ENCODE measurements at regions not wholly inside any gene's neighbourhood (a gene's known extent, or its start where the extent isn't known, plus 50 kb on each side); places are given as distances from the start of the nearest gene placed in this dataset.

GRCh38 chr3:18886331-18886730 lies 262.0 kb upstream of the KCNH8 start:
- DNase-seq (ENCODE audit: low read depth in 1 of 2, low spot score in 1 of 2) = no peak

- no peak for DNase-seq (ENCODE audit: low read depth in 1 of 2, low spot score in 1 of 2)
Measured at GRCh38 chr3:18885612-18886011, 262.7 kb upstream of the KCNH8 start.

DNA sequence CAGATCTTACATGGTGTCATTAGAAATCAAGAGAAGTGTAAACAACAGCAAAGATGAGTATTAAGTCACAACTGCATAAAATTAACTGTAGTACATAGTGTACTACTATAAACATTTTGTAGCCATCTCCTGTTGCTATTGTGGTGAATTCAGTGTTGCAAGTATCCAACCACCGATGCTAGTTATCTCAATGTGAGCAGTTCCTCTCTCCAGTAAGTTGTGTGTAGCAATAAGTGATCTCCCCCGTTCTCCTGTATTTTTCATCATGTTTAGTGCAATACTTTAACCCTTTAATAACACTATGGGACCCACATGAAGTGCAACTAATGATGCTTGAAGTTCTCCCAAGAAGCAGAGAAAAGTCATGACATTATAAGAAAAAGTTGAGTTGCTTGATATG lies 264.7 kb upstream of the KCNH8 start:
- DNase-seq (ENCODE audit: low read depth in 1 of 2, low spot score in 1 of 2) = no peak

- no peak for DNase-seq (ENCODE audit: low read depth in 1 of 2, low spot score in 1 of 2)
Measured at GRCh38 chr3:18880691-18881090, 267.6 kb upstream of the KCNH8 start.

- no peak for DNase-seq (ENCODE audit: low read depth in 1 of 2, low spot score in 1 of 2)
Measured at GRCh38 chr3:18872466-18872865, 275.8 kb upstream of the KCNH8 start.

- no peak for DNase-seq (ENCODE audit: low read depth in 1 of 2, low spot score in 1 of 2)
Measured at GRCh38 chr3:18870642-18871041, 277.7 kb upstream of the KCNH8 start.

DNA sequence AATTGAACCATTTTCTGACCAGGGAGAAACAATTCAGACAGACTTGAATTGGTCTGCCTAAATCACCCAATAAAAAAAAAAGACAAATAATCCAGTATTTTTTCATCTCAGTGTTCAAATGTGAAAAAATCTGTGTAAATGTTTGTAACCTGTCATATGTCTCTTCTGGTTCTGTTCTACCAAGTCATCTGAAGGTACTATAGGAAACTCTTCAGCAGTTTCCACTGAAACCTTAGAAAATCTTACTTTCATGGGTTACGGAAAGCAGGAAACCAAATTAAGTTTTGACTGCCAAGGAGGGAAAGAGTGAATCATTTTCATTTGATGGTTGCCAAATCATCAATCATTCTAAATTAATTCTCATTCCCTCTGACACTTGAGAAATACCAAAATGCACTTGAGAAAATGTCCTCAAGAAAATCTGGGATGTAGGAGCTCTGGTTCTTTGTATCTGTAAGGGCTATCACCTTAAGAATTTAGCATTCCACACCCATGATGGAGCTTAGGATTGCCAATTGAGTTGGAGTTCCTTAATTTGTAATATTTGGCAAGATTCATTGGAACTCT lies 278.2 kb upstream of the KCNH8 start:
- no peak for DNase-seq (ENCODE audit: low read depth in 1 of 2, low spot score in 1 of 2)

GRCh38 chr3:18868911-18869689 lies 279.2 kb upstream of the KCNH8 start:
- DNase-seq (ENCODE audit: low read depth in 1 of 2, low spot score in 1 of 2) = no peak

DNA sequence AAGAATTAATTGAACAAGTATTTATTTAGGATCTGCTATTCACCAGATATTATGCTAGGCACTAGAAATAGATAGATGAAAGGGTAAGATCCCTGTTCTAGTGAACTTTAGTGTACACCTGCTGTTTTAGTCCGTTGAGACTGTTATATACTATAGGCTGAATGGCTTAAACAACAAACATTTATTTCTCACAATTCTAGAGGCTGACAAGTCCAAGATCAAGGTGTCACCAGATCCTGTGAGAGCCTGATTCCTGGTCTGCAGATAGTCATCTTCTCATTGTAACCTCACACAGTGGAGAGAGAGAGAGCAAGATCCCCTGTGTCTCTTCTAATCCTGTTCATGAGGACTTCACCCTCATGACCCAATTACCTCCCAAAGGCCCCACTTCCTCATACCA lies 281.4 kb upstream of the KCNH8 start:
- no peak for DNase-seq (ENCODE audit: low read depth in 1 of 2, low spot score in 1 of 2)

DNA sequence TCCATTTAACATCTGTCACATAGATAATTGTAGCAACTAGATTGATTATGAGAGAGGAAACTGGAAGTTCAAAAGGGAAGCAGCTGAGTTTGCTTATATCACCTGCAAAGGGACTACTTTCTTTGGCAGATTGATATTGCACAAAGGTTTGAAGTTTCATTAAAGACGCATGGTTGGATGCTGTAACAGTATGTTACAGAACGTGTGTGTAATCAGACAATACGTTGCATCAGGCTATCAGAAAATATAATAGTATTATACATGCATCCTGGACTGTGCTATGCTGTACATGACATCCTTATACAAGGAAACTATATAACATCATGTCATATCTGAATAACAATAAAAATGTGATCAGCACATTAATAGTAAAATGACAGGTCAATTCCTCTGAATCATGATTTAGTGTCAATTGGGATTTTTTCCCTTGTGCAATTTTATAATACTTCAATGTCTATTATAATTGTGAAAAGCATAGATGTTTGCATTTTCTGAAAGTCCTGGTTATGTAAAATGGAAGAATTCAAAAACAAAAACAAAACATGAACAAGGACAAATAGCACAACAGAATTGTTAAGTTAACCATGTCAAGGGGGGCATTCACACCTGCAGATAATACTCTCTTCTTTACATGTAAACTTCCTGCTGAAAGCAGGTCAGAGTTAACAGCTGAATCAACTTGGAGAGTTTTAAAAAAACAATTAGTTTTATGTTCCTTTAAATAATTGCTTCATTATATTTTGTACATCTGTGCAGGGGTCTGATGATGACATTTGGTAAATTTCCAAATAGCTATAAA lies 283.2 kb upstream of the KCNH8 start:
- DNase-seq (ENCODE audit: low read depth in 1 of 2, low spot score in 1 of 2) = no peak

- DNase-seq (ENCODE audit: low read depth in 1 of 2, low spot score in 1 of 2) = no peak
Measured at GRCh38 chr3:18862077-18862476, 286.2 kb upstream of the KCNH8 start.

- no peak for DNase-seq (ENCODE audit: low read depth in 1 of 2, low spot score in 1 of 2)
Measured at GRCh38 chr3:18861137-18861536, 287.2 kb upstream of the KCNH8 start.

GRCh38 chr3:18853269-18853668 lies 295.0 kb upstream of the KCNH8 start:
- DNase-seq (ENCODE audit: low read depth in 1 of 2, low spot score in 1 of 2) = no peak

DNA sequence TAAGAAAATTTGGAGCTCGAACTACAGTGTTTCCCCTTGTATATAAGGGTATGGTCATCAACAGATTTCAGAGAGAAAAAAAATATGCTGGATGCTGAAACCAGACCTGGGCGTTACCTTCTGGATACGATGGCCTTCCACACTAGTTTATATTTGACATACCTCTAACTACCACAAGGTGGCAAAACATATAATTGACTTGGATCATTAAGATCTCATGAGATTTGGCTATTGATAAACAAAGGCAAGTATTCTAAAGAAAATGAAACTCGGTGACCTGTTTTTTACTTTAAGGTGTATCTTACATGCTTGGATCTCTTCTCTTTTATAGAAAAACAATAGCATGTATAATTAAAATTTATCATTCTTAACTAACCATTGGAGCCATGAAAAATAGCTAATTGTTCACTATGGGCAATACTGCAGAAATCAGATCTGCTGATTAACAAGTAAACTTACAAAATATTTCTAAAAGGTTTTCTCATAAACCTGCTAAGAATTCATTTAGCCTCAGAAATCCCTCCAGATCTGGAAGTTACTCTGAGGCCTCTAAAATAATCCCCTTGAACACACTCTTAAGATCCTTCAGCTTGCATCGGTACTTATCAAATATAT lies 300.6 kb upstream of the KCNH8 start:
- DNase-seq (ENCODE audit: low read depth in 1 of 2, low spot score in 1 of 2) = no peak

DNA sequence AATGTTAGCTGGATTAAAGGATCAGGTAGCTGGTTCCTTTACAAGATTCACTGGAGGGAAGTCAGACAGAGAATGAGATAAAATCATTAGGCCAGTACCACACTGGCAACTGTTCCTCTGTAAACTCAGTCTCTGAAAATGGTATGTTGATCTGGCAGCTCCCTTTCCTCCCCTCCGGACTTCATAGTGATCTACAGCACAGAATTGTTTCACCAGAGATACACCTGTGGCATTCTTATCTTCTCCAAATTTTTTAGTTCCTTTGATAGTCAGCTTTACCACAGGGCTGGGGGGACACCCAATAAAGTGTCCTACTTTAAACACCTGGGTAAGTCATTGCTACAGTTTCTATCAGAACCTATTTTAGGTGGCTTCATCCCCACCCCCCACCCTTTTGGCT lies 304.3 kb upstream of the KCNH8 start:
- DNase-seq (ENCODE audit: low read depth in 1 of 2, low spot score in 1 of 2) = no peak

- DNase-seq (ENCODE audit: low read depth in 1 of 2, low spot score in 1 of 2) = no peak
Measured at GRCh38 chr3:18843188-18843587, 305.1 kb upstream of the KCNH8 start.

DNA sequence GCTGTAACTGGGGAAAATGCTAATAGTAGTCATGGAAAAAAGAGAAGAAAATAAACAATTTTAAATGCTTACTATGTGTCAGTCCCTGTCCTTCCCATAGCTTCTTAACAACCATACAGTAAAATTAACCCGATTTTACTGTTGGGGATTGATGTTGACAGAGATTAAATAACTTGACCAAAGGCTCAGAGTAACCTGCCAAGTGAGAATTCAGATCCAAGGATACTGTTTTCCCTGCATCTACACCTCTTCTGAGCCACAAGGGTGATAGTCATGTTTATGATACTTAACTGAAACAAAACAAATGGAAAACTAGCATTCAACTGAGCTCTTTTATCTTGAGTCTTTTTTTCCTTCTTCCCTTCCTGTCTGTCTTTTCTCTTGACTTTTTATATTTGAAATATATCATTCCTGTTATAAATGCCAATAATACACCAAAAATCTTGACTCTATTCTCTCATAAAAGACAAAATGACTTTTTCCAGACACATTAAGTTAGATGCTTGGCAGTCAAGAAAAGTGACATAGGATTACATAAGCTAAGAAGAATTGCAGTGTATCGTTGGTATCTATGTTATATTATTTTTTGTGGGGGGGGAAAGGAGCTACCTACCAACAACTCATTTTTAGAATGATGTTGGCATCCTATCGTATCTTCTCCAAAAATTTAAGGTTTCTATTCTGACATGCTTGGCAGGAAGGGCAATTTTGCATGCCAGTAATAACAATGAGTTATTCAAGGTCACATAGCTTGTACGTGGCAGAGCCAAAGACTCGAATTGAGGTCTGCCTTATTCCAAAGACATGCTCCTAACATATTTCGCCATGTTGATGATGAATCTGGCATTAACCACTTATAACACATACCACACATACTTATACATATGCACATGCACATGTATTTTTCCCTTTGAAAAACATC lies 306.6 kb upstream of the KCNH8 start:
- DNase-seq (ENCODE audit: low read depth in 1 of 2, low spot score in 1 of 2) = no peak

GRCh38 chr3:18840535-18841137 lies 307.7 kb upstream of the KCNH8 start:
- DNase-seq (ENCODE audit: low read depth in 1 of 2, low spot score in 1 of 2) = no peak

GRCh38 chr3:18838758-18839157 lies 309.6 kb upstream of the KCNH8 start:
- DNase-seq (ENCODE audit: low read depth in 1 of 2, low spot score in 1 of 2) = no peak

GRCh38 chr3:18837137-18837755 lies 311.1 kb upstream of the KCNH8 start:
- DNase-seq (ENCODE audit: low read depth in 1 of 2, low spot score in 1 of 2) = no peak
